Stimulated activated naive CD8-positive, alpha-beta T cell treated with anti-CD3 and anti-CD28 coated beads, Interleukin-15, amount 100 ng/mL, for 72 hours (primary cell): ENCODE measurements at regions not wholly inside any gene's neighbourhood (a gene's known extent, or its start where the extent isn't known, plus 50 kb on each side); places are given as distances from the start of the nearest gene placed in this dataset.

Experiments used
- ATAC-seq: fragments of 150-1000 bp; cut with Tn5 transposase; 2 replicates; pipeline ENCODE4 v1.10.0; 2021; ENCODE audit warnings: mild to moderate bottlenecking, moderate library complexity
- DNase-seq, 2 donors: peaks; one replicate each; pipeline ENCODE4 v3.0.0; 2021 to 2022
- H3K27ac Mint-ChIP-seq, 2 donors: one replicate each; pipeline ENCODE4 v1.8.0; 2022; ENCODE audit warnings: mild to moderate bottlenecking in 2 of 2, mixed read lengths in 2 of 2, moderate library complexity in 2 of 2
- H3K27me3 Mint-ChIP-seq: one replicate; pipeline ENCODE4 v1.8.0; 2022; ENCODE audit warnings: mixed read lengths
- H3K4me1 Mint-ChIP-seq: one replicate; pipeline ENCODE4 v1.8.0; 2022; ENCODE audit warnings: mild to moderate bottlenecking, mixed read lengths
- H3K4me3 Mint-ChIP-seq, 2 donors: one replicate each; pipeline ENCODE4 v1.8.0; 2022; ENCODE audit warnings: mild to moderate bottlenecking in 2 of 2, mixed read lengths in 2 of 2, moderate library complexity in 1 of 2
- H3K9me3 Mint-ChIP-seq, 2 donors: one replicate each; pipeline ENCODE4 v1.8.0; 2022; ENCODE audit warnings: mixed read lengths in 2 of 2

- H3K27ac Mint-ChIP-seq, result no peak overlapping the region
- H3K27me3 Mint-ChIP-seq, result no peaks in the 10 kb centered on the region
- H3K4me3 Mint-ChIP-seq, result no peak overlapping the region
- no peak for ATAC-seq
- H3K4me1 Mint-ChIP-seq, result no peaks in the 10 kb centered on the region
- peaks cover 0 to 10% of the 10 kb centered on the region in 2 donors for H3K9me3 Mint-ChIP-seq
- DNase-seq, result no peak
Measured at GRCh38 chr2:211237586-211238275, 681.3 kb downstream of the CPS1 start.

- H3K27ac Mint-ChIP-seq, result no peak overlapping the region
- no peaks in the 10 kb centered on the region for H3K4me1 Mint-ChIP-seq
- no peaks in the 10 kb centered on the region for H3K9me3 Mint-ChIP-seq
- H3K4me3 Mint-ChIP-seq, result no peak overlapping the region
- DNase-seq, result no peak
- H3K27me3 Mint-ChIP-seq, result no peaks in the 10 kb centered on the region
- ATAC-seq, result no peak
Measured at GRCh38 chr2:211241891-211242290, 685.5 kb downstream of the CPS1 start.

GRCh38 chr2:211247751-211248150, 691.4 kb downstream of the CPS1 start:
- DNase-seq (no peak), ATAC-seq (no peak)
- H3K27me3 Mint-ChIP-seq, result no peaks in the 10 kb centered on the region
- no peaks in the 10 kb centered on the region for H3K4me1 Mint-ChIP-seq
- no peak overlapping the region for H3K27ac Mint-ChIP-seq
- no peak overlapping the region for H3K4me3 Mint-ChIP-seq
- H3K9me3 Mint-ChIP-seq, result peaks cover 0 to 14% of the 10 kb centered on the region in 2 donors

- no peak for DNase-seq
- no peaks in the 10 kb centered on the region for H3K27me3 Mint-ChIP-seq
- H3K27ac Mint-ChIP-seq, result no peak overlapping the region
- no peaks in the 10 kb centered on the region for H3K4me1 Mint-ChIP-seq
- H3K9me3 Mint-ChIP-seq, result peaks cover 0 to 14% of the 10 kb centered on the region in 2 donors
- no peak overlapping the region for H3K4me3 Mint-ChIP-seq
- no peak for ATAC-seq
Measured at GRCh38 chr2:211248841-211249240, 692.4 kb downstream of the CPS1 start.

- Mint-ChIP-seq H3K27ac (no peak overlapping the region), H3K27me3 (no peaks in the 10 kb centered on the region)
Measured at GRCh38 chr2:211251016-211251415, 694.6 kb downstream of the CPS1 start.

GRCh38 chr2:211258646-211259335, 702.4 kb downstream of the CPS1 start:
- no peak overlapping the region for H3K27ac Mint-ChIP-seq
- H3K4me3 Mint-ChIP-seq, result no peak overlapping the region
- no peaks in the 10 kb centered on the region for H3K27me3 Mint-ChIP-seq
- peaks cover 0 to 14% of the 10 kb centered on the region in 2 donors for H3K9me3 Mint-ChIP-seq
- no peaks in the 10 kb centered on the region for H3K4me1 Mint-ChIP-seq
- ATAC-seq (no peak), DNase-seq (no peak)

More at GRCh38 chr2:211251016-211251415, 694.6 kb downstream of the CPS1 start:
- peaks cover 0 to 14% of the 10 kb centered on the region in 2 donors for H3K9me3 Mint-ChIP-seq
- no peaks in the 10 kb centered on the region for H3K4me1 Mint-ChIP-seq
- DNase-seq (no peak), ATAC-seq (no peak)
- no peak overlapping the region for H3K4me3 Mint-ChIP-seq

GRCh38 chr2:211259831-211260476, 703.6 kb downstream of the CPS1 start:
- DNase-seq (no peak), ATAC-seq (no peak)
- H3K4me1 Mint-ChIP-seq, result no peaks in the 10 kb centered on the region
- no peak overlapping the region for H3K27ac Mint-ChIP-seq
- no peak overlapping the region for H3K4me3 Mint-ChIP-seq
- H3K9me3 Mint-ChIP-seq, result peaks cover 0 to 14% of the 10 kb centered on the region in 2 donors
- no peaks in the 10 kb centered on the region for H3K27me3 Mint-ChIP-seq

GRCh38 chr2:211270257-211270656, 713.9 kb downstream of the CPS1 start:
- no peak for DNase-seq
- Mint-ChIP-seq H3K4me1 (no peaks in the 10 kb centered on the region), H3K27ac (no peak overlapping the region), H3K9me3 (peaks cover 6 to 8% of the 10 kb centered on the region in 2 donors), H3K4me3 (no peak overlapping the region), H3K27me3 (no peaks in the 10 kb centered on the region)
- ATAC-seq, result no peak

GRCh38 chr2:211281430-211282073, 725.2 kb downstream of the CPS1 start:
- H3K27ac Mint-ChIP-seq, result no peak overlapping the region
- ATAC-seq (no peak), DNase-seq (no peak)
- H3K9me3 Mint-ChIP-seq, result peaks cover 0 to 4% of the 10 kb centered on the region in 2 donors
- no peak overlapping the region for H3K4me3 Mint-ChIP-seq
- H3K4me1 Mint-ChIP-seq, result no peaks in the 10 kb centered on the region
- H3K27me3 Mint-ChIP-seq, result no peaks in the 10 kb centered on the region

GRCh38 chr2:211302676-211303075, 746.3 kb downstream of the CPS1 start:
- no peaks in the 10 kb centered on the region for H3K4me1 Mint-ChIP-seq
- ATAC-seq, result no peak
- H3K27ac Mint-ChIP-seq, result no peak overlapping the region
- no peak overlapping the region for H3K4me3 Mint-ChIP-seq
- DNase-seq, result no peak
- H3K9me3 Mint-ChIP-seq, result peaks cover 5 to 25% of the 10 kb centered on the region in 2 donors
- no peaks in the 10 kb centered on the region for H3K27me3 Mint-ChIP-seq

- peaks cover 10 to 13% of the 10 kb centered on the region in 2 donors for H3K9me3 Mint-ChIP-seq
- no peaks in the 10 kb centered on the region for H3K4me1 Mint-ChIP-seq
- H3K27ac Mint-ChIP-seq, result no peak overlapping the region
- DNase-seq (no peak), ATAC-seq (no peak)
- H3K27me3 Mint-ChIP-seq, result no peaks in the 10 kb centered on the region
- H3K4me3 Mint-ChIP-seq, result no peak overlapping the region
Measured at GRCh38 chr2:211306929-211307328, 750.5 kb downstream of the CPS1 start.
